HEK293T (cell line): ENCODE measurements at regions not wholly inside any gene's neighbourhood (a gene's known extent, or its start where the extent isn't known, plus 50 kb on each side); places are given as distances from the start of the nearest gene placed in this dataset.

Source experiments
- ARNT ChIP-seq: fragments of 450-650 bp; IDR thresholded peaks from 2 replicates; pipeline ENCODE4 v1.6.1; 2017; ENCODE audit warnings: mild to moderate bottlenecking
- BHLHE40 ChIP-seq: fragments of 450-650 bp; IDR thresholded peaks from 2 replicates; pipeline ENCODE4 v1.6.1; 2016; ENCODE audit warnings: mild to moderate bottlenecking, moderate library complexity, borderline replicate concordance
- CTBP1 ChIP-seq: fragments of 450-650 bp; IDR thresholded peaks from 2 replicates; pipeline ENCODE4 v1.6.1; 2016; ENCODE audit warnings: borderline replicate concordance
- FOXA1 ChIP-seq: fragments of 450-650 bp; IDR thresholded peaks from 2 replicates; pipeline ENCODE4 v1.6.1; 2016; ENCODE audit warnings: mild to moderate bottlenecking
- FOXK2 ChIP-seq: fragments of 450-650 bp; IDR thresholded peaks from 2 replicates; pipeline ENCODE4 v1.6.1; 2016; ENCODE audit warnings: mild to moderate bottlenecking
- FOXM1 ChIP-seq: fragments of 450-650 bp; IDR thresholded peaks from 2 replicates; pipeline ENCODE4 v1.6.1; 2017; ENCODE audit warnings: mild to moderate bottlenecking, borderline replicate concordance
- HDGF ChIP-seq: fragments of 450-650 bp; IDR thresholded peaks from 2 replicates; pipeline ENCODE4 v1.6.1; 2017; ENCODE audit warnings: antibody characterized with exemption, borderline replicate concordance
- LEF1 ChIP-seq: fragments of 450-650 bp; IDR thresholded peaks from 2 replicates; pipeline ENCODE4 v1.6.1; 2017; ENCODE audit warnings: mild to moderate bottlenecking, borderline replicate concordance
- NFRKB ChIP-seq: fragments of 450-650 bp; IDR thresholded peaks from 2 replicates; pipeline ENCODE4 v1.6.1; 2016; ENCODE audit warnings: mild to moderate bottlenecking, moderate library complexity
- PKNOX1 ChIP-seq: fragments of 450-650 bp; IDR thresholded peaks from 2 replicates; pipeline ENCODE4 v1.6.1; 2016
- SP1 ChIP-seq: fragments of 450-650 bp; IDR thresholded peaks from 2 replicates; pipeline ENCODE4 v1.6.1; 2017
- SUZ12 ChIP-seq: fragments of 450-650 bp; IDR thresholded peaks from 2 replicates; pipeline ENCODE4 v1.6.1; 2016; ENCODE audit warnings: mild to moderate bottlenecking
- TARDBP ChIP-seq: fragments of 450-650 bp; IDR thresholded peaks from 2 replicates; pipeline ENCODE4 v1.6.1; 2016
- ZNF384 ChIP-seq: fragments of 450-650 bp; IDR thresholded peaks from 2 replicates; pipeline ENCODE4 v1.6.1; 2016

- TF ChIP-seq FOXK2 (no peak), SP1 (no peak), FOXM1 (no peak), BHLHE40 (no peak), NFRKB (no peak), FOXA1 (no peak), HDGF (no peak), TARDBP (no peak), LEF1 (no peak), CTBP1 (no peak), SUZ12 (no peak), ARNT (no peak), ZNF384 (no peak), PKNOX1 (no peak)
Measured at GRCh38 chr17:54282886-54283285, 460.2 kb downstream of the KIF2B start.
